Testis (tissue), 2 donors: ENCODE measurements at regions not wholly inside any gene's neighbourhood (a gene's known extent, or its start where the extent isn't known, plus 50 kb on each side); places are given as distances from the start of the nearest gene placed in this dataset.

ENCODE experiments used
- DNase-seq: peaks from one replicate; pipeline ENCODE4 v3.0.0-alpha.2; 2019
- H3K27ac ChIP-seq, 2 donors: fragments of 200-600 bp; sonication (generic); one replicate each; pipeline ENCODE4 v1.5.1; 2019
- H3K27me3 ChIP-seq: fragments of 200-600 bp; sonication (generic); one replicate; pipeline ENCODE4 v1.5.1; 2019
- H3K36me3 ChIP-seq: fragments of 200-600 bp; sonication (generic); one replicate; pipeline ENCODE4 v1.5.1; 2017; ENCODE audit warnings: low read depth; ENCODE audit errors: missing control alignments
- H3K4me1 ChIP-seq: fragments of 200-600 bp; sonication (generic); one replicate; pipeline ENCODE4 v1.5.1; 2019
- H3K4me3 ChIP-seq, 2 donors: fragments of 200-600 bp; sonication (generic); one replicate each; pipeline ENCODE4 v1.5.1; 2017 to 2019
- H3K9me3 ChIP-seq: fragments of 200-600 bp; sonication (generic); one replicate; pipeline ENCODE4 v1.5.1; 2017
- CTCF ChIP-seq, 3 experiments: fragments of 450-650 bp in 2 of 3; fragments of 200-600 bp in 1 of 3; sonication (generic) in 1 of 3; IDR thresholded peaks; one replicate each; pipeline ENCODE4 v1.5.1; 2016 to 2019; ENCODE audit warnings: antibody characterized with exemption in 3 of 3, mild to moderate bottlenecking in 2 of 3, moderate library complexity in 1 of 3
- POLR2A ChIP-seq: fragments of 450-650 bp; IDR thresholded peaks from one replicate; pipeline ENCODE4 v1.6.1; 2017; ENCODE audit warnings: antibody characterized with exemption, mild to moderate bottlenecking, moderate library complexity
- WGBS, 2 donors: methylation state at CpG; one replicate each; pipeline ENCODE4 v1.1.5; 2018; 5-methylcytosine and 5-hydroxymethylcytosine counted together
- intact Hi-C: fragments of 100-400 bp; cut with DNase I; formaldehyde crosslinking; loops from one replicate; pipeline ENCODE4 v1.15.1; 2023; ENCODE audit warnings: low total_unique reads

DNA sequence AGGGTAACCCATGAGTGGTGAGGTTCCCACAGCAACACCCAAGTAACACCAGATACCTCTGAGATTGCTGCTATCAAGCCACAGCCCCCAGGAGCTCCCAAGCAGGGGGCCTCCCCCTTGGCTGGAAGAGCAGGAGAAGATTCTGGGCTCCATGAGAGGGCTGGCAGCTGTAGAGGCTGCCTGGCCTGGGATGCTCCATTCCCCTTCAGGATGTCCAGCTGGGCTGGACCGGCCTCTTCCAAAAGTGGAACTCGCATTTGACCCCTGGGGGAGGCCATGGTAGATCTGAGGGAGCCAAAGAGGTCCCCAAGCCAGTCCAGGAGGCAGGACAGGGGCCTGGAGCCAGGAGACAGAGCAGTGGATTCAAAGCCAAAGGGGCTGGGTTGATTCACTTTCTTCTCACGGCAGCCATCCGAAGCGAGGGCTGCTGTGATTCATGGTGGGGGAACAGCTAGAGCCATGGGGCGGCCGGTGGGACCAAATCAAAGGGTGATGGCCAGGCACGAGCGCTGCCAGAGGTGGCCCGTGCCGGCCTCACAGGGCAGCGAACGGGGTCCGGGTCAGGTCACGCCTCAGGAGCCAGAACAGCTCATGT is 95.3 kb upstream of the ID2 start:
- no peaks in the 10 kb centered on the region for H3K36me3 ChIP-seq
- no peaks in the 10 kb centered on the region for H3K27me3 ChIP-seq
- no peaks in the 10 kb centered on the region for H3K9me3 ChIP-seq
- intact Hi-C loops, result no loop called here
- TF ChIP-seq CTCF (IDR thresholded peaks at IDR 0.05) (no peak), POLR2A (no peak)
- H3K27ac ChIP-seq, result no peak overlapping the region
- 68 to 76% methylated on average over 14 to 15 of the region's 15 CpGs for WGBS, 2 donors
- peak; percentile 30 for DNase-seq
- no peaks in the 10 kb centered on the region for H3K4me1 ChIP-seq
- no peak overlapping the region for H3K4me3 ChIP-seq

GRCh38 chr2:8587251-8587791 is 94.5 kb upstream of the ID2 start:
- intact Hi-C loops, result no loop called here
- H3K4me3 ChIP-seq, result no peak overlapping the region
- no peak for DNase-seq
- no peaks in the 10 kb centered on the region for H3K9me3 ChIP-seq
- no peak for TF ChIP-seq POLR2A
- no peak for TF ChIP-seq CTCF (IDR thresholded peaks at IDR 0.05)
- no peak overlapping the region for H3K27ac ChIP-seq
- no peaks in the 10 kb centered on the region for H3K27me3 ChIP-seq
- no peaks in the 10 kb centered on the region for H3K36me3 ChIP-seq
- WGBS, 2 donors, result 79 to 90% methylated on average over 9 to 19 of the region's 19 CpGs
- no peaks in the 10 kb centered on the region for H3K4me1 ChIP-seq

DNA sequence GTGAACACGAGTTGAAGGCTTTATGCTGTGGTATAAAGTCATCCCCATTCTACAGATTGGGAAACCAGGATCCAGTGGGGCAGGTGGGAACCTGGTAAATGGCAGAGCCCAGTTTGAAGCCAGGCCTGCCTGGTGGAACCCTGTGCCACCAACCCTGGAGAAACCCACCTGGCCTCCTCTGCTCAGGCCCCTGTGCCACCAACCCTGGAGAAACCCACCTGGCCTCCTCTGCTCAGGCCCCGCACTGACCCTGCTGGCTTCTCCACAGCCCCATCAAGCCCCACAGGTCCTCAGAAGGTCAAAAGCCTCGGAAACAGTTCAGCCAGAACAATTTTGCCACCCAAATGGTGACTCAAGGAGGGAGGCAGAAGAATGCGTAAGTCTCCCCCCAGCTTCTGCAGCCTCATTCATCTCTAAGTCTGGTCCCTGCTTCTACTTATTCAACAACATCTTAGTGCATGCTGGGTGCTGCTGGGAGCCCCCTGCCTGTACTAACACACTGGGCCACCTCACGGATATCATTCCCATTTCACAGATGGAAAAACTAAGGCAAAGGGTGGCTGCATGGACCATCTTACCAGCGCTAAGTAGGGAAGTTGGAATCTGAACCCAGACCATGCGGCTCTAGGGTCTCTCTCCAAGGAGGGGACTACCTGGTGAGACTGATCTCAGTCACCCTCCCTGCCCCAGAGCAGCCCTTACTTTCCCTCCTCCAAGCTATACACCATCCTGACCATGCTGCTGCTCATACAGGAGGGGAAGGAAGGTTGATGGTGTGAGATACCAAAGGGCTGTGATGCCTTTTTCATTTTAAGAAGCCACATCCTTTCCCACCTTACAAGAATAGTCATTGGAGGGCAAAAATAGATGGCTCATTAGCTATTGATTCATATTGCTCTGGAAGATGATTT is 93.7 kb upstream of the ID2 start:
- Histone ChIP-seq H3K27ac (no peak overlapping the region), H3K36me3 (no peaks in the 10 kb centered on the region), H3K4me3 (no peak overlapping the region), H3K27me3 (no peaks in the 10 kb centered on the region), H3K9me3 (no peaks in the 10 kb centered on the region), H3K4me1 (no peaks in the 10 kb centered on the region)
- DNase-seq, result no peak
- no peak for TF ChIP-seq CTCF (IDR thresholded peaks at IDR 0.05)
- TF ChIP-seq POLR2A, result no peak
- intact Hi-C loops, result no loop called here
- WGBS, 2 donors, result 95% methylated on average over 6 to 7 of the region's 7 CpGs

DNA sequence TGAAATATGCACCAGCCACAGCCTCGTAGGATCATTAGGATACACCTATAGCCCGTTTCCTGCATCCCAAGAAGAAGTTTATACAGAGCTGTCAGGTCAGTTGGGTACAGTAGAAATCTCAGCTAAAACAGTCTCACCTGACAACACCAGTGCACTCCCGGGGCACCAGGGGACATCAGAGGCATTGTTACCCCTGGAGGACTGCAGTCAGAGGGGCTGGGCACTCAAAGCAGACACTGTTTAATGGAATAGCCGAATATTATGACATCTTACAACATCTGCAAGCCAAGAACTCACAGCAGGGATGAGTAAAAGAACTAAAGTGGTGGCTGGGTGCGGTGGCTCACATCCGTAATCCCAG is 93.0 kb upstream of the ID2 start:
- no peaks in the 10 kb centered on the region for H3K9me3 ChIP-seq
- DNase-seq, result no peak
- H3K4me1 ChIP-seq, result no peaks in the 10 kb centered on the region
- H3K4me3 ChIP-seq, result no peak overlapping the region
- intact Hi-C loops, result no loop called here
- H3K36me3 ChIP-seq, result no peaks in the 10 kb centered on the region
- H3K27me3 ChIP-seq, result no peaks in the 10 kb centered on the region
- H3K27ac ChIP-seq, result no peak overlapping the region
- TF ChIP-seq CTCF (IDR thresholded peaks at IDR 0.05) (no peak), POLR2A (no peak)
- WGBS, 2 donors, result 83 to 91% methylated on average over 6 of the region's 6 CpGs
